ENCODE measurements at regions not wholly inside any gene's neighbourhood (a gene's known extent, or its start where the extent isn't known, plus 50 kb on each side); places are given as distances from the start of the nearest gene placed in this dataset.

- TF ChIP-seq, protein P1, sequence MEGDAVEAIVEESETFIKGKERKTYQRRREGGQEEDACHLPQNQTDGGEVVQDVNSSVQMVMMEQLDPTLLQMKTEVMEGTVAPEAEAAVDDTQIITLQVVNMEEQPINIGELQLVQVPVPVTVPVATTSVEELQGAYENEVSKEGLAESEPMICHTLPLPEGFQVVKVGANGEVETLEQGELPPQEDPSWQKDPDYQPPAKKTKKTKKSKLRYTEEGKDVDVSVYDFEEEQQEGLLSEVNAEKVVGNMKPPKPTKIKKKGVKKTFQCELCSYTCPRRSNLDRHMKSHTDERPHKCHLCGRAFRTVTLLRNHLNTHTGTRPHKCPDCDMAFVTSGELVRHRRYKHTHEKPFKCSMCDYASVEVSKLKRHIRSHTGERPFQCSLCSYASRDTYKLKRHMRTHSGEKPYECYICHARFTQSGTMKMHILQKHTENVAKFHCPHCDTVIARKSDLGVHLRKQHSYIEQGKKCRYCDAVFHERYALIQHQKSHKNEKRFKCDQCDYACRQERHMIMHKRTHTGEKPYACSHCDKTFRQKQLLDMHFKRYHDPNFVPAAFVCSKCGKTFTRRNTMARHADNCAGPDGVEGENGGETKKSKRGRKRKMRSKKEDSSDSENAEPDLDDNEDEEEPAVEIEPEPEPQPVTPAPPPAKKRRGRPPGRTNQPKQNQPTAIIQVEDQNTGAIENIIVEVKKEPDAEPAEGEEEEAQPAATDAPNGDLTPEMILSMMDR (IDR thresholded peaks at IDR 0.05), result no peak
- no peak for TF ChIP-seq EZH2phosphoT487 (IDR thresholded peaks at IDR 0.05)
- no peak for TF ChIP-seq EZH2 (IDR thresholded peaks at IDR 0.05)
Measured at GRCh38 chr11:109958821-109959166, 134.4 kb upstream of the ZC3H12C start.
